SK-N-SH treated with all-trans-retinoic acid at 6 μM for 48 hours (cell line): ENCODE measurements at regions not wholly inside any gene's neighbourhood (a gene's known extent, or its start where the extent isn't known, plus 50 kb on each side); places are given as distances from the start of the nearest gene placed in this dataset.

ENCODE experiments used
- PATZ1 ChIP-seq: fragments of 250-450 bp; sonication (Bioruptor Pico); IDR thresholded peaks from 2 replicates; pipeline ENCODE4 v1.8.0; 2020; ENCODE audit warnings: mild to moderate bottlenecking, moderate library complexity, borderline replicate concordance
- POU6F1 ChIP-seq: fragments of 250-450 bp; sonication (Bioruptor Pico); IDR thresholded peaks from 2 replicates; pipeline ENCODE4 v1.8.0; 2021; ENCODE audit warnings: low read depth, mild to moderate bottlenecking, moderate library complexity, borderline replicate concordance
- RARB ChIP-seq: fragments of 250-450 bp; sonication (Bioruptor Pico); IDR thresholded peaks from 2 replicates; pipeline ENCODE4 v1.8.0; 2021; ENCODE audit warnings: mild to moderate bottlenecking, moderate library complexity
- TCF4 ChIP-seq: fragments of 250-450 bp; sonication (Bioruptor Pico); IDR thresholded peaks from 2 replicates; pipeline ENCODE4 v1.8.0; 2021; ENCODE audit warnings: mild to moderate bottlenecking, moderate library complexity, borderline replicate concordance

- TF ChIP-seq POU6F1 (CRISPR knock-in tag) = no peak
- TF ChIP-seq RARB (CRISPR knock-in tag) = no peak
- TF ChIP-seq PATZ1 (CRISPR knock-in tag) = no peak
- no peak for TF ChIP-seq TCF4 (CRISPR knock-in tag)
These were observed 272.1 kb upstream of the DAB2 start for GRCh38 chr5:39696672-39697398.
